GM08714 (cell line): ENCODE measurements at regions not wholly inside any gene's neighbourhood (a gene's known extent, or its start where the extent isn't known, plus 50 kb on each side); places are given as distances from the start of the nearest gene placed in this dataset.

Experiments
- H3K4me3 ChIP-seq: fragments of 200-500 bp; sonication (Bioruptor generic); 2 replicates; pipeline ENCODE4 v1.5.1; 2014; ENCODE audit warnings: mild to moderate bottlenecking, low read length, inconsistent platforms
- ZNF274 ChIP-seq: IDR thresholded peaks from 2 replicates; pipeline ENCODE4 v1.6.1; 2012; ENCODE audit warnings: mild to moderate bottlenecking, low read depth, low read length

- no peak for TF ChIP-seq ZNF274
- no peak overlapping the region for H3K4me3 ChIP-seq
These were observed 468.1 kb downstream of the SOX9 start for GRCh38 chr17:72588961-72589360.

- H3K4me3 ChIP-seq: peak overlapping the region; percentile 81; the same call in 1 of the 2 replicates
- TF ChIP-seq ZNF274: no peak
These were observed 469.6 kb downstream of the SOX9 start for GRCh38 chr17:72590382-72590781.

DNA sequence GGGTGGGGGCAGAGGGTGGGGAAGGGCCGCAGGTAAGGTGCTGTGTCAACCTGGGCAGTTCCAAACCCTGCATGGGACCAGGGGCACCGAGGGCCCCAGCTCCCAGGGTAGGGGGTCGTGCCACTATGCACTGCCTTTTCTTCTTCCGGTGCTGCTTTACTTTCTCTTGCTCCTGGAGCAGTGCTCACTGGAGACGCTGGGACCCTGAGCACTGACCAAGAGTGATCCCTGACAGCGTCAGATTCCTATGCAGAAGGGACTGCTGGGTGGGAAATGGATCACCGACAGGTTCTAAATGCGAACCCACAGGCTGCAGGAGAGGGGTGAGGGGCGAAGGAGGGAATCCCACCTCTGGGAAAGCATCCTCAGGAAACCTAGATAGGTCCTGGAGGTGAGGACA, 470.1 kb downstream of the SOX9 start:
- no peak for TF ChIP-seq ZNF274
- H3K4me3 ChIP-seq: peak overlapping the region; percentile 81

DNA sequence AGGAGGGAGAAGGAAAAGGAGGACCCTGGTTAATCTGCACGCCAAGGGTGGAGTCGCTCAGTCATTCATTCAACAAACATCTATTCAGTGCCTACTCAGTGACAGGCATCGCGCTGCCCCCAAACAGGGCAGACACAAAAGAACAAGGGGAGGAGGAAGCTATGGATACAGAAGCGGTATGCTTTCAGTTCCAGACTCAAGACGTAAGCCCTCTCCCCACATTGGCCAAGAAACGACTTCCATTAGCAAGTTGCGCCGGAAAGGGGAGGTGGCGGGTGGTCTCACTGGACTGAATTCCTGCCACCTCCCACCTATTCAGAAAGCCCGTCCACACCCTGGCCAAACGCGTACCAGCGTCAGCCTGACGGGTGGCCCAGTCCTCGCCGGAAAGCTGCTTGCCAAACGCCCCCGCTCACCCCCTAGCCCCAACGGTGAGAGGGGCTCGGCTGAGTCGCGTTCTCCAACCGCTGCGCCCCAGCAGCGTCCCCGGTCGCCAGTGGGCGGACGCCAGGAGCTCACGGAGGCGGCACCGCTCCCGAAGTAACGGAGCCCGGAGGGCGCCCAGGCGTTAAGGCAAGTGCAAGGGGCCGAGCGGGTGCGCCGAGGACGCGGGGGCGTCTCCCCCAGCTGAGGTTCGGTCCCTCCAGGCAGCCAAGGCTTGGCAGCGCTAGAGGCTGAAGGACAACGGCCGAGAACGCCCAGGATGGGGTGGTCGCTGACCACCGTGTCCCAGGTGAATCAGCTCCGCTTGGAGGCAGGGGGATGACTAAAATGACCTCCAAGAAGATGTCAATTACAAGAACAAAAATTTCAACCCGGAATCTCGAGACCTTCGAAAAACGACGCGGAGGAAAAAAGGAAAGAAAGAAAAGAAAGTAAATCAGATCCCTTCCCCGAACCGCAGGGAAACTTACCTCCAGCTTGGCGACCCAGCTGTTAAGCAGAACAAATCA, 470.7 kb downstream of the SOX9 start:
- no peak for TF ChIP-seq ZNF274

DNA sequence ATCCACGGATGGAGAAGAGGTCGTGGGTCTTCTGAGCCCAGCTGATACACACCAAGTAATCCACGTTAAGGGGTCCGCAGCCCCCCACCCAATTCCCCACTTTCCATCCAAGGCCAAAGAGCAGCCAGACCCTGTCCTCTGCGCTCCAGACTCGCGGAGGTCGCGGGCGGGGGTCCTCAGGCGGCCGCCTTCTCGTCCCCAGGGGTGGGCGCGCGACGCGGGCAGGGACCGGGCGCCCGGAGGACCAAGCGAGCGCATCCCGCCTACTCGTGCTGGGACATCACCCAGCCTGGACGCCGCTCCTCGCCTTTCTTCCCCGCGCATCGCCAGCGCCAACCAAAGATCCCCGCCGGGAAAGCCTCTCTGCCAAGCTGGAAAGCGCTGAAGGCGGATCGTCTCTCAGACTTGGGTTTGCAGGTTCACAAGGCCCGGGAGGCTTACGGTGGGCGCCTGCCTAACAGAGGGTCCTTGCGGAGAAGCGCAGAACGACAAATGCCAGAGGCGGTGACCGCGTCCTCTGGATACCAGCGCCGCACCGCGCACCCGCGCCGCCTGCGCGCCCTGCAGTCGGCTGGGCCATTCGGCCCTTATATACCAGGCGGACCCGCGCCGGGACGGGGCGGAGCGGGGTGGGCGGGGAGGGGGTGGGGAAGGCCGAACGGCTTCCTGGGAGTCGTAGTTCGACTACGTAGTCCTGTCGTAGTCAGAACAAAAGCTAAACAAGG, 471.6 kb downstream of the SOX9 start:
- H3K4me3 ChIP-seq: peak overlapping the region; percentile 81
- no peak for TF ChIP-seq ZNF274

More for the DNA sequence above, 470.7 kb downstream of the SOX9 start:
- peak overlapping the region; percentile 81 for H3K4me3 ChIP-seq

- TF ChIP-seq ZNF274: no peak
- H3K4me3 ChIP-seq: no peak overlapping the region
These were observed 472.1 kb downstream of the SOX9 start for GRCh38 chr17:72592967-72593325.

- no peak for TF ChIP-seq ZNF274
- no peak overlapping the region for H3K4me3 ChIP-seq
These were observed 473.4 kb downstream of the SOX9 start for GRCh38 chr17:72594248-72594647.
